ENCODE measurements at regions not wholly inside any gene's neighbourhood (a gene's known extent, or its start where the extent isn't known, plus 50 kb on each side); places are given as distances from the start of the nearest gene placed in this dataset.
A peak's percentile ranks its signal among the peaks of the same experiment; 100 is the strongest.

DNA sequence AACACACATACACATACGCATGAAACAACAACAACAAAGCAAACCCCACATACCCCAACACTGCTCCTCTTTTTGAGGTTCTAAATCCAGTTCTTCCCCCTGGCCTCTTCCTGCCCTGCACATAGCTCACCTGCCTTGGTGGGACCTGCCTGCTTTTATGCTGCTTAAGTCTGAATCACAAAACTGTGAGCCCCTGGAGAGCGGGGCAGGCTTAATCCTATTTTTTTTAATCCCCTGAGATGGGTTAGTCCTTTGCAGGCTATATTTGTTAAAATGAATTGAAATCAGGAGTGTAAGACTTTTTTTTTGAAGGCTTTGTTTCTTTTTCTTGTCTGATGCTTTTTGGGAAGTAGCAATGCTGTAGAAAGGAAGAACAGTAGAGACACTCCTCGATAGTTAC lies 84.6 kb upstream of the MAX start:
- DNase-seq = no peak

- DNase-seq = no peak
Observed at GRCh38 chr14:65187421-65188049, 85.2 kb upstream of the MAX start.

GRCh38 chr14:65190312-65190711 lies 88.0 kb upstream of the MAX start:
- DNase-seq = no peak

DNA sequence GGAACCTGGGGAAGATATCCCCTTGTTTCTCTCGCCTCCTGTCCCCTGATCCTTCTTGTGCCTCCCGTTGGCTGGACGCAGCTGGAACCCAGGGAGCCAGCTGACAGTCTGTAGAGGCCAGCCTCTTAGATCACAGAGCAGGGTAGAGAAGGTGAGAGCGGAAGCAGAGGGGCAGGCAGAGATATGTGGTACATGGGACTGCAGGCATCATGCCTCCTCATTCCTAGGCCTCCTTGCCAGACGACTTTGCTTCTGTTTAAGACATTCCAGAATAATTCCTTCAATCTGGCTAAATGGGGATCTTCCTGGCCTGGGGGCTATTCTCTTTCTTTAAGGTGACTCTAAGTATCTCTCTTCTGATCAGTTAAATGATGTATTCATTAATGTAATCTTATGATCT lies 89.4 kb upstream of the MAX start:
- no peak for DNase-seq

DNA sequence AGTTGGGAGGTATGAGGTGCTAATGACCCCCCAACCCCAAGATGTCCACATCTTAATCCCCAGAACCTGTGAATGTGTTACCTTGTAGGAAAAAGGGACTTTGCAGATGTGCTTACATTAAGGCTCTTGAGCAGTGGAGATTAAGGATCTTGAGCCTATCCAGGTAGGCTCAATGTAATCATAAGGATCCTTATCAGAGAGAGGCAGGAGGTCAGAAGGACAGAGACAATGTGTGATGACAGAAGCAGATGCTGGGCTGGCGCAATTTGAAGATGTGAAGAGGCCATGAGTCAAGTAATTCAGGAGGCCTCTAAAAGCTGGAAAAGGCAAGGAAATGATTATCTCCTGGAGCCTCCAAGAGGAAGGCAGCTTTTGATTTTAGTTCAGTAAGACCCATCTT lies 90.4 kb upstream of the MAX start:
- no peak for DNase-seq

- no peak for DNase-seq
Observed at GRCh38 chr14:65193916-65194590, 91.7 kb upstream of the MAX start.

- DNase-seq = no peak
Observed at GRCh38 chr14:65195042-65195719, 92.9 kb upstream of the MAX start.

DNA sequence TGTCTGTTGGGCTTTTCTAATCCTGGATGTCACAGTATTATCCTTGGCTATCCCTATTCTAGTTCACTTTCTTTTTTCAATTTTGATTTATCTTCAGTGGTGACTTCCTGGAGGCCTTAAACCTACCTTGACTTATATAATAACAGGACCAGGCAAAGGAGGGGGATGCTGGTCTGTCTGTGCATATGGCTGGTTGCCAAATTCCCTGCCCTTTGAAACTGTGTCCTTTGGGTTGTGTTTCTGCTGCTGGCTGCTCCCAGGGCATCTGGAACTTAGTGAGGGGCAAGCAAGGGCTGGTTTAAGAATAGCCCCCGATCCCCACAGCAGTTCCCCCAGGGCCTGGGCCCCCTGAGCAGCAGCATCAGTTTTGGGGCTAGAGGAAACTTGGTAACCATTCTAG lies 96.0 kb upstream of the MAX start:
- DNase-seq = no peak

DNA sequence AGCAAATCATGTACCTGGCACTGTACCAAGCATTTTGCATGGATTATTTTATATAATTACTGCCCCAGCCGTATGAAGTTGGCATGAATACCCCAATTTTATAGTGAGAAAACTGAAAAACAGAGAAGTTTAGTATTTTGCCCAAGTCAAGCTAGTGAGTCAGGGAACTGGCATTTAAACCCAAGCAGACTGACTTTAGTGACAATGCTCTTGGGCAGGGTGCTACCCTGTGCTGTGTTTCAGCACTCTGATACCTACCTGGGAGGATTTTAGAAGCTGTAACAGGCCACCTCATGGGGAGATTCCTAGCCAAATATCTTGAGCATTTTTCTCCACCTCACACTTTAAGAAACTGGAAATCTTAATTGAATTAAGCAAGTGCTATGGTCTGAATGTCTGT lies 98.1 kb upstream of the MAX start:
- no peak for DNase-seq

DNA sequence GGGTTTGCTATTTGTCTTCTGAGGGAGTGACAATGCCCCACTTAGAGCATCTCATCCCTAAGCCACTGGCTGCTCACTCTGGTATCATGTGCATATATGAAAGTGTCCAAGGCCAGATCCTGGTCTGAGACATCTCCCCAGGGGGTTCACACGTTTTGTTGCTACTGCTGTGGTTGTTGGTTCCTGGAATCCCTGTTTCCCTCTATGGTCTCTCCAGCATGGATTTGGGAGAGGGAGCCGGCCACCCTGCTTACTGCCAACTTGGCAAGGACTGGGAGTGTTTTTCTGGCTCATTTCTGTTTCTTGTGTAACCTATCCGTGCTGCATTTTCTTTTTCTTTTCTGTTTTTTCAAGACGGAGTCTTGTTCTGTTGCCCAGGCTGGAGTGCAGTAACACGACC lies 101.3 kb upstream of the MAX start:
- no peak for DNase-seq

- no peak for DNase-seq
Observed at GRCh38 chr14:65204056-65204455, 101.7 kb upstream of the MAX start.

GRCh38 chr14:65206078-65206447 lies 103.7 kb upstream of the MAX start:
- no peak for DNase-seq

DNA sequence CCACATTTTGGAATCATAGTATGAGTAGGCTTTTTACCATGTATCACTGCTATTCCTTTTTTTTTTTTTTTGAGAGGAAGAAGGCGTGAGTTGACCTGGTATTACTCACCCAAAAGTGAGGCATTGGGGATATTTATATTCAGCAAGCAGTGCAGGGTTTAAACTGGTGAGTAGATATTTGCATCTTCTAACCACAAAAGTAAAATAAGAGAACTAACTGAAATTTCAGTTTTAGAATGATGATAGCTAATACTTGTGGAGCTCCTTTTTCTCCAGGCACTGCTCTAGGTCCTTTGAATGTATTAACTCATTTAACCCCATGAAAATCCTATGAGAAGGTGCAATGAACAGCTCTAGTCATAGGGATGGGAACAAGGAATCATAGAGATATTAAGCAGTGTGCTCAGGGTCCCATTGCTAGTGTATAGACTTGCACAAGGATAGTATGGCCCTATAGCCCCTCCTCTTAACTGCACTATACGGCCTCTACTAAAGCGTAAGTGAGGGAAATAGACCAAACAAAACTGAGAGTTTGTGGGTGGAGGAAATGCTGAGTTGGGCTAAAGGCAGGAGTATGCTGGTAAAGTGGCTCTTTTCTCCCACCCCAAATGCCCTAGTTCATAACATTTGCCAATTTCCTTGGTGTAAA lies 104.3 kb upstream of the MAX start:
- DNase-seq = no peak

GRCh38 chr14:65208548-65208947 lies 106.2 kb upstream of the MAX start:
- no peak for DNase-seq

GRCh38 chr14:65210118-65210821 lies 108.0 kb upstream of the MAX start:
- DNase-seq = no peak

- DNase-seq = no peak
Observed at GRCh38 chr14:65210822-65211182, 108.5 kb upstream of the MAX start.

DNA sequence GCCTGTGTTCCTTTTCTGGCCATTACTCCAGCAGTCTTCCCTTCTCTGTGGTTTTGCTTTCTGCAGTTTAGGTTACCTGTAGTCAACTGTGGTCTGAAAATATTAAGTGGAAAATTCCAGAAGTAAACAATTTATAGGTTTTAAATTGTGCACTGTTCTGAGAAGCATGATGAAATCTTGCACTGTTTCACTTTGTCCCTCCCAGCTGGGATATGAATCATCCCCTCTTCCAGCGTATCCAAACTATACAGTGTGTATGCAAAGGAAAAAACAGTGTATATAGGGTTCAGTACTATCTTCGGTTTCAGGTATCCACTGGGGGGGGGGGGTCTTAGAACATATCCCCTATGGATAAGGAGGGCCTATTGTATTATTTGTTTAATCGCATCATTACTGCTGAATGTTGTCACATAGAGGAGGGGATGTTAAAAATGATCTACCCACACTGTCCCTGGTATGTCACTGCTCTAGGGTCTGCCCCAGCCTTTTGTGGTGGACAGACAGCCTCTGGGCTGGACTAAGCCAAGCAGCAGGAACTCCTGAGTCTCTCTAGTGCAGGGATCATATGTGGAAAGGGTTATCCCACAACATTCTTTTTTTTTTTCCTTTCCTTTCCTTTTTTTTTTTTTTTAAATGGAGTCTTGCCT lies 109.1 kb upstream of the MAX start:
- no peak for DNase-seq

DNA sequence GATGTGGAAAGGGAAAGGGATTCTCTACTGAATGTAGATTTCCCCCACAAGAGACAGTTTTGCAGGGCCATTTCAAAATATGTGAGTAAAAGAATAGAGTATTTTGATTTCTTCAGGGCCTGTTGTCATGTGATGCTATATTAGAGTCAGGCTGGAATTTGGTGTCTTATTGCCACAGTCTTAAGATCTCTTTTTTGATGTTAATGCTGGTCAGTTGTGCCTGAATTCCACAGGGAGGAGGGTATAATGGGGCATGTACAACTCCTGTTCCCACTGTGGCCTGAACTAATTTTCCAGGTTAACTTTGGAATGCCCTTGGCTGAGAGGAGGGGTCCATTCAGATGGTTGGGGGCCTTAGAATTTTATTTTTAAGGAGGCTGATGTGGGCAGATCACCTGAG lies 111.0 kb upstream of the MAX start:
- no peak for DNase-seq

DNA sequence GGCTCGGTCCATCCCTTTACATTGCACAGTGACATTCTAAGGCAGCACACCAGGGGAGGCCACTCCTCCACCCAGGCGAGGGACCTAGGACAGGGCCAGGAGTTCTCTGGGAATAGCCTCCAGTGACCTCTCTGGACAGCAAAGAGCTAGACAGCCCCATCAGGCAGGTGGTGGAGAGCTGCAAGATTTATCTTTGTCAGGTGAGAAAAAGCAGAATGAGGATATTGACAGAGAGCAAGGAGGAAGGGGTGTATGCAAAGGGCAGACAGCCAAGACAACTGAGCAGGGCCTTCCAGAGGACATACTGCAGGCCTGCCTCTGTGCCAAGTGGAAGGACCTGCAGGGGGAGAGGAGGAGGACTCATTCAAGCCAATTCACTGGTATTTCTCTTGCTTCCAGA lies 112.4 kb upstream of the MAX start:
- DNase-seq = no peak

DNA sequence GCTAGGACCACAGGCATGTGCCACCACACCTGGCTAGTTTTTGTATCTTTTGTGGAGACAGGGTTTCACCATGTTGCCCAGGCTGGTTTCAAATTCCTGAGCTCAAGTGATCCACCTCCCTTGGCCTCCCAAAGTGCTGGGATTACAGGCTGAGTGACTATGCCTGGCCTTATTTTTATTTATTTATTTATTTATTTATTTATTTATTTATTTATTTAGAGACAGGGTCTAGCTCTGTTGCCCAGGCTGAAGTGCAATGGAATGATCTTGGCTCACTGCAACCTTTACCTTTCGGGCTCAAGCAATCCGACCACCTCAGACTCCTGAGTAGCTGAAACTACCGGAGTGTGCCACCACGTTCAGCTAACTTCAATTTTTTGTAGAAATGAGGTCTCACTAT lies 117.0 kb upstream of the MAX start:
- DNase-seq = no peak

- DNase-seq = peak; percentile 13
Observed at GRCh38 chr14:65222440-65222858, 120.1 kb upstream of the MAX start.

GRCh38 chr14:65223636-65224035 lies 121.3 kb upstream of the MAX start:
- DNase-seq = no peak

DNA sequence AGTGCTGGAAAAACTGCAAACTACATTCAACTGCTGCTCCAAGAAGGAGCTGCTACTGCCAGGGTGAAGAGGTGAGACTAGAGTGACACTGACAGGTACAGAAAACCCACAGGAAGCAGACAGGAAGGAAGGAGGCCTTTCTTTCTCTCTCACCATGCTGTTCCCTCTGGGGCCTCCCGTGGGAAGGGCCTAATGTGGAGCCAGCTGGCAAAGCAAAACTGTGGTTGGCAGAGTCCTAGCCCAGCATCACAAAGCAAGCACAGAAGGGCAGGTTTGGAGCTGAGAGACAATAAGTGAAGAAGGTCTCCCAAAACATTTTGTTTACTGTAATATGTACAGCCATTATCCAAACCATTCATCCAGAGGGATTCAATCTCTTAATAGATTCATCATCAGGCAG lies 122.5 kb upstream of the MAX start:
- DNase-seq = no peak
